ENCODE measurements at regions not wholly inside any gene's neighbourhood (a gene's known extent, or its start where the extent isn't known, plus 50 kb on each side); places are given as distances from the start of the nearest gene placed in this dataset.

DNA sequence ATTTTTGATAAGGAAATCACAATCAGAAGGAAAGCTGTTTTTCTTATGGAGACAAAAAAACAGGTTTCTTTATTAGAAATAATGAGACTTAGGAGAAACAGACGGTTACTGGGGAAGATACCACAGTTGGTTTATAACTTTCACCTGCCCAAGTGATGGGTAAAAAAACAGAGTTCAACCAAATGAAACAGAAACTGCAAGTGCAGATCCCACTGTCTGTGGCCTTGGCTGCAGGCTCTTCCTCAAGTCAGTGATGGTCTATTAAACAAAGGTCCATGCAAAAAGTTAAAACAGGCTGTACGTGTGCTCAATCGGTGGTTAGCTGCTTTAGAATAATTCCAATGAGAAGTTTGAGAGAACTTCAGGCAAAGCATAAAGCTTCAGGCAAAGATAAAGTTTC is 112.1 kb upstream of the NEGR1 start:
- no peaks in the 10 kb centered on the region for H3K4me1 ChIP-seq (ENCODE audit: insufficient read depth)
- no peaks in the 10 kb centered on the region for H3K27me3 ChIP-seq (ENCODE audit: insufficient read depth)
- Mint-ChIP-seq H3K27ac (no peak overlapping the region), H3K27me3 (ENCODE audit: insufficient read depth, low read depth, poor library complexity) (no peaks in the 10 kb centered on the region), H3K9me3 (peaks cover 5% of the 10 kb centered on the region; the same call in 1 of the 3 replicates), H3K4me3 (no peak overlapping the region), H3K4me1 (peaks cover 2% of the 10 kb centered on the region; the same call in 2 of the 3 replicates), H3K36me3 (ENCODE audit: low read depth) (peaks cover 4% of the 10 kb centered on the region; the same call in 2 of the 3 replicates)
- no peak overlapping the region for H3K27ac ChIP-seq (ENCODE audit: low read depth)
- no peaks in the 10 kb centered on the region for H3K79me2 ChIP-seq (replicated peaks; ENCODE audit: insufficient read depth)
- no peaks in the 10 kb centered on the region for H4K20me1 ChIP-seq (replicated peaks; ENCODE audit: insufficient read depth)
- TF ChIP-seq, protein P1, sequence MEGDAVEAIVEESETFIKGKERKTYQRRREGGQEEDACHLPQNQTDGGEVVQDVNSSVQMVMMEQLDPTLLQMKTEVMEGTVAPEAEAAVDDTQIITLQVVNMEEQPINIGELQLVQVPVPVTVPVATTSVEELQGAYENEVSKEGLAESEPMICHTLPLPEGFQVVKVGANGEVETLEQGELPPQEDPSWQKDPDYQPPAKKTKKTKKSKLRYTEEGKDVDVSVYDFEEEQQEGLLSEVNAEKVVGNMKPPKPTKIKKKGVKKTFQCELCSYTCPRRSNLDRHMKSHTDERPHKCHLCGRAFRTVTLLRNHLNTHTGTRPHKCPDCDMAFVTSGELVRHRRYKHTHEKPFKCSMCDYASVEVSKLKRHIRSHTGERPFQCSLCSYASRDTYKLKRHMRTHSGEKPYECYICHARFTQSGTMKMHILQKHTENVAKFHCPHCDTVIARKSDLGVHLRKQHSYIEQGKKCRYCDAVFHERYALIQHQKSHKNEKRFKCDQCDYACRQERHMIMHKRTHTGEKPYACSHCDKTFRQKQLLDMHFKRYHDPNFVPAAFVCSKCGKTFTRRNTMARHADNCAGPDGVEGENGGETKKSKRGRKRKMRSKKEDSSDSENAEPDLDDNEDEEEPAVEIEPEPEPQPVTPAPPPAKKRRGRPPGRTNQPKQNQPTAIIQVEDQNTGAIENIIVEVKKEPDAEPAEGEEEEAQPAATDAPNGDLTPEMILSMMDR (conservative IDR thresholded peaks at IDR 0.05; ENCODE audit: low read depth in 2 of 2), result no peak
- TF ChIP-seq, protein P2, sequence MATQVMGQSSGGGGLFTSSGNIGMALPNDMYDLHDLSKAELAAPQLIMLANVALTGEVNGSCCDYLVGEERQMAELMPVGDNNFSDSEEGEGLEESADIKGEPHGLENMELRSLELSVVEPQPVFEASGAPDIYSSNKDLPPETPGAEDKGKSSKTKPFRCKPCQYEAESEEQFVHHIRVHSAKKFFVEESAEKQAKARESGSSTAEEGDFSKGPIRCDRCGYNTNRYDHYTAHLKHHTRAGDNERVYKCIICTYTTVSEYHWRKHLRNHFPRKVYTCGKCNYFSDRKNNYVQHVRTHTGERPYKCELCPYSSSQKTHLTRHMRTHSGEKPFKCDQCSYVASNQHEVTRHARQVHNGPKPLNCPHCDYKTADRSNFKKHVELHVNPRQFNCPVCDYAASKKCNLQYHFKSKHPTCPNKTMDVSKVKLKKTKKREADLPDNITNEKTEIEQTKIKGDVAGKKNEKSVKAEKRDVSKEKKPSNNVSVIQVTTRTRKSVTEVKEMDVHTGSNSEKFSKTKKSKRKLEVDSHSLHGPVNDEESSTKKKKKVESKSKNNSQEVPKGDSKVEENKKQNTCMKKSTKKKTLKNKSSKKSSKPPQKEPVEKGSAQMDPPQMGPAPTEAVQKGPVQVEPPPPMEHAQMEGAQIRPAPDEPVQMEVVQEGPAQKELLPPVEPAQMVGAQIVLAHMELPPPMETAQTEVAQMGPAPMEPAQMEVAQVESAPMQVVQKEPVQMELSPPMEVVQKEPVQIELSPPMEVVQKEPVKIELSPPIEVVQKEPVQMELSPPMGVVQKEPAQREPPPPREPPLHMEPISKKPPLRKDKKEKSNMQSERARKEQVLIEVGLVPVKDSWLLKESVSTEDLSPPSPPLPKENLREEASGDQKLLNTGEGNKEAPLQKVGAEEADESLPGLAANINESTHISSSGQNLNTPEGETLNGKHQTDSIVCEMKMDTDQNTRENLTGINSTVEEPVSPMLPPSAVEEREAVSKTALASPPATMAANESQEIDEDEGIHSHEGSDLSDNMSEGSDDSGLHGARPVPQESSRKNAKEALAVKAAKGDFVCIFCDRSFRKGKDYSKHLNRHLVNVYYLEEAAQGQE (IDR thresholded peaks at IDR 0.05; ENCODE audit: unreplicated experiment), result no peak
- no peak for TF ChIP-seq EZH2phosphoT487 (IDR thresholded peaks at IDR 0.05; ENCODE audit: unreplicated experiment)
- TF ChIP-seq, protein P3, sequence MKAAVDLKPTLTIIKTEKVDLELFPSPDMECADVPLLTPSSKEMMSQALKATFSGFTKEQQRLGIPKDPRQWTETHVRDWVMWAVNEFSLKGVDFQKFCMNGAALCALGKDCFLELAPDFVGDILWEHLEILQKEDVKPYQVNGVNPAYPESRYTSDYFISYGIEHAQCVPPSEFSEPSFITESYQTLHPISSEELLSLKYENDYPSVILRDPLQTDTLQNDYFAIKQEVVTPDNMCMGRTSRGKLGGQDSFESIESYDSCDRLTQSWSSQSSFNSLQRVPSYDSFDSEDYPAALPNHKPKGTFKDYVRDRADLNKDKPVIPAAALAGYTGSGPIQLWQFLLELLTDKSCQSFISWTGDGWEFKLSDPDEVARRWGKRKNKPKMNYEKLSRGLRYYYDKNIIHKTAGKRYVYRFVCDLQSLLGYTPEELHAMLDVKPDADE (IDR thresholded peaks at IDR 0.05), result no peak
- no peak for TF ChIP-seq NANOG (IDR thresholded peaks at IDR 0.05; ENCODE audit: borderline replicate concordance)
- TF ChIP-seq STAT1 (IDR thresholded peaks at IDR 0.05; ENCODE audit: unreplicated experiment), result no peak
- no peak for TF ChIP-seq ZNF114 (CRISPR knock-in tag; IDR thresholded peaks at IDR 0.05)
- no peak for TF ChIP-seq JUNB (IDR thresholded peaks at IDR 0.05; ENCODE audit: unreplicated experiment)
- no peak for TF ChIP-seq POLR2AphosphoS5 (IDR thresholded peaks at IDR 0.05; ENCODE audit: low read depth)
- no peak for TF ChIP-seq ZNF331 (CRISPR knock-in tag; IDR thresholded peaks at IDR 0.05; ENCODE audit: low read depth)
- TF ChIP-seq EZH2 (IDR thresholded peaks at IDR 0.05; ENCODE audit: low read depth, unreplicated experiment), result no peak
- TF ChIP-seq, protein P4, sequence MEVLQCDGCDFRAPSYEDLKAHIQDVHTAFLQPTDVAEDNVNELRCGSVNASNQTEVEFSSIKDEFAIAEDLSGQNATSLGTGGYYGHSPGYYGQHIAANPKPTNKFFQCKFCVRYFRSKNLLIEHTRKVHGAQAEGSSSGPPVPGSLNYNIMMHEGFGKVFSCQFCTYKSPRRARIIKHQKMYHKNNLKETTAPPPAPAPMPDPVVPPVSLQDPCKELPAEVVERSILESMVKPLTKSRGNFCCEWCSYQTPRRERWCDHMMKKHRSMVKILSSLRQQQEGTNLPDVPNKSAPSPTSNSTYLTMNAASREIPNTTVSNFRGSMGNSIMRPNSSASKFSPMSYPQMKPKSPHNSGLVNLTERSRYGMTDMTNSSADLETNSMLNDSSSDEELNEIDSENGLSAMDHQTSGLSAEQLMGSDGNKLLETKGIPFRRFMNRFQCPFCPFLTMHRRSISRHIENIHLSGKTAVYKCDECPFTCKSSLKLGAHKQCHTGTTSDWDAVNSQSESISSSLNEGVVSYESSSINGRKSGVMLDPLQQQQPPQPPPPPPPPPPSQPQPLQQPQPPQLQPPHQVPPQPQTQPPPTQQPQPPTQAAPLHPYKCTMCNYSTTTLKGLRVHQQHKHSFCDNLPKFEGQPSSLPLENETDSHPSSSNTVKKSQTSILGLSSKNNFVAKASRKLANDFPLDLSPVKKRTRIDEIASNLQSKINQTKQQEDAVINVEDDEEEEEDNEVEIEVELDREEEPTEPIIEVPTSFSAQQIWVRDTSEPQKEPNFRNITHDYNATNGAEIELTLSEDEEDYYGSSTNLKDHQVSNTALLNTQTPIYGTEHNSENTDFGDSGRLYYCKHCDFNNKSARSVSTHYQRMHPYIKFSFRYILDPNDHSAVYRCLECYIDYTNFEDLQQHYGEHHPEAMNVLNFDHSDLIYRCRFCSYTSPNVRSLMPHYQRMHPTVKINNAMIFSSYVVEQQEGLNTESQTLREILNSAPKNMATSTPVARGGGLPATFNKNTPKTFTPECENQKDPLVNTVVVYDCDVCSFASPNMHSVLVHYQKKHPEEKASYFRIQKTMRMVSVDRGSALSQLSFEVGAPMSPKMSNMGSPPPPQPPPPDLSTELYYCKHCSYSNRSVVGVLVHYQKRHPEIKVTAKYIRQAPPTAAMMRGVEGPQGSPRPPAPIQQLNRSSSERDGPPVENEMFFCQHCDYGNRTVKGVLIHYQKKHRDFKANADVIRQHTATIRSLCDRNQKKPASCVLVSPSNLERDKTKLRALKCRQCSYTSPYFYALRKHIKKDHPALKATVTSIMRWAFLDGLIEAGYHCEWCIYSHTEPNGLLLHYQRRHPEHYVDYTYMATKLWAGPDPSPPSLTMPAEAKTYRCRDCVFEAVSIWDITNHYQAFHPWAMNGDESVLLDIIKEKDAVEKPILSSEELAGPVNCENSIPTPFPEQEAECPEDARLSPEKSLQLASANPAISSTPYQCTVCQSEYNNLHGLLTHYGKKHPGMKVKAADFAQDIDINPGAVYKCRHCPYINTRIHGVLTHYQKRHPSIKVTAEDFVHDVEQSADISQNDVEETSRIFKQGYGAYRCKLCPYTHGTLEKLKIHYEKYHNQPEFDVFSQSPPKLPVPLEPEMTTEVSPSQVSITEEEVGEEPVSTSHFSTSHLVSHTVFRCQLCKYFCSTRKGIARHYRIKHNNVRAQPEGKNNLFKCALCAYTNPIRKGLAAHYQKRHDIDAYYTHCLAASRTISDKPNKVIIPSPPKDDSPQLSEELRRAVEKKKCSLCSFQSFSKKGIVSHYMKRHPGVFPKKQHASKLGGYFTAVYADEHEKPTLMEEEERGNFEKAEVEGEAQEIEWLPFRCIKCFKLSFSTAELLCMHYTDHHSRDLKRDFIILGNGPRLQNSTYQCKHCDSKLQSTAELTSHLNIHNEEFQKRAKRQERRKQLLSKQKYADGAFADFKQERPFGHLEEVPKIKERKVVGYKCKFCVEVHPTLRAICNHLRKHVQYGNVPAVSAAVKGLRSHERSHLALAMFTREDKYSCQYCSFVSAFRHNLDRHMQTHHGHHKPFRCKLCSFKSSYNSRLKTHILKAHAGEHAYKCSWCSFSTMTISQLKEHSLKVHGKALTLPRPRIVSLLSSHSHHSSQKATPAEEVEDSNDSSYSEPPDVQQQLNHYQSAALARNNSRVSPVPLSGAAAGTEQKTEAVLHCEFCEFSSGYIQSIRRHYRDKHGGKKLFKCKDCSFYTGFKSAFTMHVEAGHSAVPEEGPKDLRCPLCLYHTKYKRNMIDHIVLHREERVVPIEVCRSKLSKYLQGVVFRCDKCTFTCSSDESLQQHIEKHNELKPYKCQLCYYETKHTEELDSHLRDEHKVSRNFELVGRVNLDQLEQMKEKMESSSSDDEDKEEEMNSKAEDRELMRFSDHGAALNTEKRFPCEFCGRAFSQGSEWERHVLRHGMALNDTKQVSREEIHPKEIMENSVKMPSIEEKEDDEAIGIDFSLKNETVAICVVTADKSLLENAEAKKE (CRISPR knock-in tag; IDR thresholded peaks at IDR 0.05), result no peak
- TF ChIP-seq CREB1 (CRISPR knock-in tag; IDR thresholded peaks at IDR 0.05; ENCODE audit: low read depth), result no peak
- H3F3A ChIP-seq (replicated peaks; ENCODE audit: low read depth), result no peaks in the 10 kb centered on the region
- DNase-seq (ENCODE audit: low spot score), result no peak
- H2AFZ ChIP-seq, result no peak overlapping the region
- no peak overlapping the region for H3K4me3 ChIP-seq
- no peak overlapping the region for H3K4me2 ChIP-seq
- no peaks in the 10 kb centered on the region for H3K36me3 ChIP-seq (ENCODE audit: insufficient read depth)
- no peaks in the 10 kb centered on the region for H3K9me2 ChIP-seq (ENCODE audit: insufficient read depth)
- ATAC-seq, result no peak

All from GM23338 (cell line).